K562 (cell line): ENCODE measurements at regions not wholly inside any gene's neighbourhood (a gene's known extent, or its start where the extent isn't known, plus 50 kb on each side); places are given as distances from the start of the nearest gene placed in this dataset.

Experiments used
- ATAC-seq: fragments of 200-7000 bp; cut with Tn5 transposase; 3 replicates; pipeline ENCODE4 v1.9.1; 2020; ENCODE audit warnings: moderate library complexity
- BruUV-seq: library from RNA; stranded (reverse); fragments of 400-500 nt; replicated peaks from 2 replicates; lab custom pipeline; 2021; lab: Mats Ljungman, UMichigan
- CTCF ChIA-PET: fragments of 300-600 bp; formaldehyde crosslinking; extraction: SDS; loops from one replicate; lab custom pipeline; 2021; ENCODE audit warnings: low intra/inter-chr PET ratio; lab: Yijun Ruan, JAX
- POLR2A ChIA-PET: fragments of 300-600, 350-650 bp; sonication (Branson Sonifier 250); formaldehyde crosslinking; extraction: SDS; loops from one replicate; lab custom pipeline; 2021; ENCODE audit warnings: antibody characterized with exemption, inconsistent platforms; lab: Yijun Ruan, JAX
- DNase-seq, 4 experiments: peaks; one replicate each; pipeline versions ENCODE4 v3.0.0 to v3.0.0-alpha.2; 2011 to 2018; ENCODE audit warnings: low spot score in 3 of 4, mixed read lengths in 3 of 4; ENCODE audit errors: extremely low read depth in 1 of 4
- FAIRE-seq: peaks from 2 replicates; lab custom pipeline; 2011; peaks lifted over from hg19 to GRCh38; lab: Jason Lieb, UNC
- H2AFZ ChIP-seq: 2 replicates; pipeline ENCODE4 v1.6.0; 2011; ENCODE audit warnings: low read depth, low read length, control low read depth, inconsistent platforms
- H3K27ac ChIP-seq: fragments of 200-600 bp; 3 replicates; pipeline ENCODE4 v1.8.0; 2011; ENCODE audit warnings: low read depth, mild to moderate bottlenecking, control low read depth, inconsistent platforms, low read length, moderate library complexity, mixed read lengths; ENCODE audit errors: extremely low read depth
- H3K27me3 ChIP-seq, 2 experiments: fragments of 300-600 bp in 1 of 2; 2 replicates in 1 of 2; 3 replicates in 1 of 2; pipeline versions ENCODE4 v1.6.0 to v1.8.0; 2011; ENCODE audit warnings: inconsistent platforms in 2 of 2, low read length in 2 of 2, mild to moderate bottlenecking in 1 of 2, mixed read lengths in 1 of 2, moderate library complexity in 1 of 2; ENCODE audit not compliant: control insufficient read depth in 2 of 2, insufficient read depth in 2 of 2
- H3K36me3 ChIP-seq: fragments of 300-600 bp; 3 replicates; pipeline ENCODE4 v1.8.0; 2011; ENCODE audit warnings: mild to moderate bottlenecking, low read length, inconsistent platforms; ENCODE audit not compliant: control insufficient read depth, insufficient read depth
- H3K4me1 ChIP-seq, 2 experiments: fragments of 200-600 bp in 1 of 2; replicated peaks in 1 of 2; 2 replicates in 1 of 2; 3 replicates in 1 of 2; pipeline versions ENCODE4 v1.5.1 to v1.8.0; 2011; ENCODE audit warnings: inconsistent platforms in 2 of 2, low read length in 2 of 2, mild to moderate bottlenecking in 1 of 2, mixed read lengths in 1 of 2, moderate library complexity in 1 of 2; ENCODE audit not compliant: control insufficient read depth in 2 of 2, insufficient read depth in 2 of 2
- H3K4me2 ChIP-seq: 2 replicates; pipeline ENCODE4 v1.6.1; 2011; ENCODE audit warnings: low read length, control low read depth, inconsistent platforms, mixed read lengths; ENCODE audit not compliant: insufficient read depth
- H3K4me3 ChIP-seq: fragments of 200-600 bp; sonication (generic), shearing (Covaris generic); 2 replicates; pipeline ENCODE4 v1.5.1; 2016; ENCODE audit warnings: control low read depth, inconsistent platforms
- H3K79me2 ChIP-seq: fragments of 200-600 bp; 3 replicates; pipeline ENCODE4 v1.8.0; 2011; ENCODE audit warnings: low read length, inconsistent platforms; ENCODE audit not compliant: control insufficient read depth, insufficient read depth
- H3K9ac ChIP-seq, 2 experiments: 2 replicates each; pipeline versions ENCODE4 v1.6.0 to v1.6.1; 2011; ENCODE audit warnings: low read depth in 2 of 2, low read length in 2 of 2, control low read depth in 1 of 2, inconsistent platforms in 1 of 2, mild to moderate bottlenecking in 1 of 2, mixed read lengths in 1 of 2; ENCODE audit not compliant: insufficient read depth in 1 of 2
- H3K9me1 ChIP-seq: one replicate; pipeline ENCODE4 v1.6.0; 2011; ENCODE audit warnings: inconsistent platforms, mild to moderate bottlenecking, low read length, moderate library complexity; ENCODE audit not compliant: control insufficient read depth, insufficient read depth
- H3K9me3 ChIP-seq: replicated peaks from 2 replicates; pipeline ENCODE4 v1.5.1; 2011; ENCODE audit warnings: low read depth, low read length, inconsistent platforms; ENCODE audit not compliant: control insufficient read depth, insufficient read depth
- H4K20me1 ChIP-seq: replicated peaks from 2 replicates; pipeline ENCODE4 v1.6.1; 2011; ENCODE audit warnings: low read length, inconsistent platforms, mixed read lengths; ENCODE audit not compliant: control insufficient read depth, insufficient read depth
- BCOR ChIP-seq: fragments of 450-650 bp; IDR thresholded peaks from 2 replicates; pipeline ENCODE4 v1.6.1; 2016
- FOXA1 ChIP-seq: fragments of 450-650 bp; IDR thresholded peaks from 2 replicates; pipeline ENCODE4 v1.6.1; 2016; ENCODE audit warnings: mild to moderate bottlenecking, borderline replicate concordance
- HCFC1 ChIP-seq: IDR thresholded peaks from 2 replicates; pipeline ENCODE4 v1.6.1; 2012; ENCODE audit warnings: low read depth, low read length, improper control_type of control experiment
- HLTF ChIP-seq: fragments of 450-650 bp; IDR thresholded peaks from 2 replicates; pipeline ENCODE4 v1.6.1; 2016
- HOXB6 ChIP-seq: fragments of 250-450 bp; sonication (Bioruptor Pico); IDR thresholded peaks from 2 replicates; pipeline ENCODE4 v1.5.1; 2022; ENCODE audit warnings: mild to moderate bottlenecking, borderline replicate concordance
- NCOA6 ChIP-seq: fragments of 450-650 bp; IDR thresholded peaks from 2 replicates; pipeline ENCODE4 v1.6.1; 2017; ENCODE audit warnings: mild to moderate bottlenecking
- POLR2AphosphoS5 ChIP-seq: IDR thresholded peaks from 2 replicates; pipeline ENCODE4 v1.6.1; 2011; ENCODE audit warnings: mild to moderate bottlenecking, low read depth, low read length, moderate library complexity; ENCODE audit not compliant: control insufficient read depth, insufficient read depth
- RAD51 ChIP-seq: fragments of 450-650 bp; IDR thresholded peaks from 2 replicates; pipeline ENCODE4 v1.7.1; 2016; ENCODE audit warnings: low read depth, mild to moderate bottlenecking, borderline replicate concordance
- ZNF133 ChIP-seq: fragments of 250-450 bp; sonication (Bioruptor Pico); IDR thresholded peaks from 2 replicates; pipeline ENCODE4 v1.4.0; 2020; ENCODE audit warnings: mild to moderate bottlenecking
- ZNF584 ChIP-seq: fragments of 200-800 bp; sonication (Bioruptor generic); IDR thresholded peaks from 2 replicates; pipeline ENCODE4 v1.6.1; 2016; ENCODE audit warnings: low read depth, mild to moderate bottlenecking, missing genetic modification characterization, missing compliant biosample characterization
- WGBS: fragments of 100-300 bp; shearing (Covaris generic); methylation state at CpG from one replicate; pipeline ENCODE4 v1.1.6; 2016; ENCODE audit warnings: low coverage, mixed read lengths; ENCODE audit not compliant: insufficient coverage; ENCODE audit errors: missing lambda C conversion rate; 5-methylcytosine and 5-hydroxymethylcytosine counted together
- in situ Hi-C: fragments of 300-500 bp; cut with MboI; formaldehyde crosslinking; loops from 4 replicates; pipeline ENCODE4 v1.15.0; 2018; ENCODE audit warnings: inconsistent platforms, mixed read lengths
- intact Hi-C: fragments of 100-400 bp; cut with micrococcal nuclease; formaldehyde crosslinking; loops from 2 replicates; pipeline ENCODE4 v1.14.2; 2022

GRCh38 chr9:3699883-3700282 is 174.1 kb upstream of the RFX3 start (continued):
- TF ChIP-seq ZNF133, result no peak
- no peak for TF ChIP-seq RAD51
- no peak for TF ChIP-seq POLR2AphosphoS5
- no peak for TF ChIP-seq ZNF584

GRCh38 chr9:3698531-3698930 is 172.7 kb upstream of the RFX3 start:
- WGBS, result 0% methylated on average over 3 of the region's 3 CpGs
- no peaks in the 10 kb centered on the region for H4K20me1 ChIP-seq
- H3K9me1 ChIP-seq, result no peaks in the 10 kb centered on the region
- DNase-seq (no peak), ATAC-seq (no peak), FAIRE-seq (no peak)
- H3K27ac ChIP-seq, result no peak overlapping the region
- H3K36me3 ChIP-seq, result no peaks in the 10 kb centered on the region
- H3K79me2 ChIP-seq, result no peaks in the 10 kb centered on the region
- in situ Hi-C loops (loop anchor here (25.0 kb wide), 1 partner anchor 236 kb away; no protein-coding TSS in a partner anchor), intact Hi-C loops (no loop called here)
- H3K27me3 ChIP-seq, result no peaks in the 10 kb centered on the region; a peak in 1 of 5 replicates
- H3K4me1 ChIP-seq, result no peaks in the 10 kb centered on the region
- H2AFZ ChIP-seq, result no peak overlapping the region
- H3K4me3 ChIP-seq, result no peak overlapping the region
- no TSS peak for BruUV-seq
- no peaks in the 10 kb centered on the region for H3K9me3 ChIP-seq
- ChIA-PET CTCF (no interaction called here), POLR2A (no interaction called here)
- TF ChIP-seq HCFC1, result no peak
- no peak for TF ChIP-seq BCOR
- no peak for TF ChIP-seq NCOA6
- TF ChIP-seq HOXB6, result no peak
- no peak for TF ChIP-seq HLTF
- TF ChIP-seq FOXA1, result no peak
- H3K4me2 ChIP-seq, result no peak overlapping the region
- no peak overlapping the region for H3K9ac ChIP-seq
